Activated CD8-positive, alpha-beta memory T cell treated with anti-CD3 and anti-CD28 coated beads for 48 hours (primary cell): ENCODE measurements at regions not wholly inside any gene's neighbourhood (a gene's known extent, or its start where the extent isn't known, plus 50 kb on each side); places are given as distances from the start of the nearest gene placed in this dataset.

Source experiments
- DNase-seq, 3 experiments: peaks; one replicate each; pipeline ENCODE4 v3.0.0-alpha.2; 2020; ENCODE audit warnings: low read depth in 2 of 3, low spot score in 2 of 3

DNA sequence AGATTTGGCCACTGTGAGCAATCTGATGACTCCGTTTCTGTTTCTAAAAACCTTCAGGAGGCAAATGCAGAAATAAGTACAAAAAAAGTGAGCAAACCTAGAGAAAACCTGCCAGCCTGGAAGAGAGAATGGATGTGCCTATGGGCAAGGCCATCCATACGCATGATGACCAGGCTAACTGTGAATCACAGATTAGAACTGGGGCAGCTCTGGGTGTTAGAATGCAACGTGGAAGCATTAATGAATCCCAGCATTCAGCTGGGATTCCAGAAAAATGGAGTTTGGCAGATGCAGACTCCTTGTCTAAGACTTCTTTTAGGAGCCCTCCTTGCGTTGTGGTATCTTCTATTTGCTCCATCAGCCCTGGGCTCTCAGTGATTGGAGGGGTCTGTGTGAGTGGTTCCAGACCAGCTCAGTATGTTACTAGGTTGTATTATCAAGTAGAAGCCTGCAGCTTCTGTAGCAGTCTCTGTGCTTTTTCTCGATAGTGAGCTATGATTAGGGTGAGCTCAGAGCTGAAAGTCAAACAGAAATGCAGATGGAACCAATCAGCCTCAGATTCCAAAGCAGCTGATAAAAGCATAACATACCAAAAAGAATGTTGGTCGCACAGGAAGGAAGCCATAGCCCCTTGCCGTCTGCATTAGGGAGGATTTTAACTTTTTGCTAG is 154.0 kb downstream of the PSMG1 start:
- no peak for DNase-seq

DNA sequence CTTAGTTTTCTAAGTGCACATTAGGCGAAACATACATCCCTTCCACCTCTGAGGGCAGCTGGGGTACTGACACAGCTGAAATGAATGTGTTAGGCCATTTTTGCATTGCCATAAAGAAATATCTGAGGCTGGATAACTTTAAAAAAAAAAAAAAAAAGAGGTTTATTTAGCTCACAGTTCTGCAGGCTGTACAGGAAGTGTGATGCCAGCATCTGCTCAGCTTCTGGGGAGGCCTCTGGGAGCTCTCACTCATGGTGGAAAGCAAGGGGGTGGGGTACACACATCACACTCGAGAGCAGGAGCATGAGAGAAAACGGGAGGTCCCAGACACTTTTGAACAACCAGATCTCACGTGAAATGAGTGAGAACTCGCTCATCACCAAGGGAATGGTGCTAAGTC is 158.1 kb downstream of the PSMG1 start:
- DNase-seq, result no peak

- DNase-seq, result no peak
These were observed 158.7 kb downstream of the PSMG1 start for GRCh38 chr21:39024538-39024937.

GRCh38 chr21:39022863-39023693 is 160.2 kb downstream of the PSMG1 start:
- no peak for DNase-seq

DNA sequence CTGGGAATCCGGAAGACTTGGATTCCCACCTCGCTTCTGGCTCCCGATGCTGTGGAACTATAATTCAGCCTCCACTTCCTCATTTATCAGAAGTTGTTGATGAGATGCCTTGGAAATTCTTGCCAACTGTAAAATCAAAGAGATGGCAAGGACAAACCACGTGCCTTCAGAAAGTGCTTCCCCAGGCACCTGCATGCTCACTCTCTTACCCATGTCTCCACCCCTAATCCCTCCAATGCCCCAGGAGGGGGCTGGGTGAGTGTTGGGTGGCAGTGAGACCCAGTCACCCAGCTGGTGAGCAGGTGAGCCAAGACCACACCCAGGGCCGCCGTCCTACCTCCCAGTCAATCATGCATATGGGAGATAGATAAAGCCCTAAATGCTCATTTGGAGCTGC is 160.8 kb downstream of the PSMG1 start:
- no peak for DNase-seq

GRCh38 chr21:39022035-39022434 is 161.2 kb downstream of the PSMG1 start:
- DNase-seq, result no peak

GRCh38 chr21:39021478-39021832 is 161.8 kb downstream of the PSMG1 start:
- DNase-seq, result no peak

- DNase-seq, result no peak
These were observed 162.3 kb downstream of the PSMG1 start for GRCh38 chr21:39020751-39021477.

DNA sequence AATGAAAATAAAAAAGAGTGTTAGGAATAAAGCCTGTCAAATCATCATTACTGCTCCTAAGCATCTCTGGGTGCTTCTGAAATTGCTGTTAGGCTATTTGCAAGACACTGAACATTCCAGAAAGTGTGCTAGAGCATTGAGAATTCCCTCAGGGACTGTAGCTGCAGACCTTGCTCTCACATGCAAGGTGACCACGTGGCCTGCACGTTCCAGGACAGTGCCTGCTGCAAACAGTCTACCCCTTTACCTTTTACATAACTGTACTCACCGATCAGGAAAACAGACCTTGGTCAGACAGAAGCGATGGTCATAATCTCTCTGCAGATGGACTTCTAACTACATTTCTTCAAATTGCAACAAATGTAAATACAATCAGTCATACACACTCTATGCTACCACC is 164.5 kb downstream of the PSMG1 start:
- DNase-seq, result no peak

- no peak for DNase-seq
These were observed 166.4 kb downstream of the PSMG1 start for GRCh38 chr21:39016740-39017315.

DNA sequence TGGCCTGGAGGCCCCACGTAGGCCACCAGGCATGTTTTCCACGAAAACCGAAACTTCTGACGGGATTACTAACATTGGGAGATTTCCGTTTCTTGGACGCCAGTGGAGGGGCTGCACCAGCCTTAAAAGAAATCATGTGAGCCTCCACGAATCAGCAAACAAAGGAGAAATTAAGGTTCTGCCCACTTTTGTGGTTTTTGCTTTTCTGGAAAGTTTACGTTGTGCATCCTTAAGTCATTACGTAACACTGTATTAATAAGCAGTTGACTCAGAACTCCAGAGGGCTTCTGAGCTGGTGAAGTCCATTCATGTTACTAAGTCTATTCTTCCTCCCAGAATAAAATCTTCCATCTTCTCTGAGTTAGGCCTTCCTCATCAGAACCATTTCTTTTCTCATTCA is 168.5 kb downstream of the PSMG1 start:
- no peak for DNase-seq

DNA sequence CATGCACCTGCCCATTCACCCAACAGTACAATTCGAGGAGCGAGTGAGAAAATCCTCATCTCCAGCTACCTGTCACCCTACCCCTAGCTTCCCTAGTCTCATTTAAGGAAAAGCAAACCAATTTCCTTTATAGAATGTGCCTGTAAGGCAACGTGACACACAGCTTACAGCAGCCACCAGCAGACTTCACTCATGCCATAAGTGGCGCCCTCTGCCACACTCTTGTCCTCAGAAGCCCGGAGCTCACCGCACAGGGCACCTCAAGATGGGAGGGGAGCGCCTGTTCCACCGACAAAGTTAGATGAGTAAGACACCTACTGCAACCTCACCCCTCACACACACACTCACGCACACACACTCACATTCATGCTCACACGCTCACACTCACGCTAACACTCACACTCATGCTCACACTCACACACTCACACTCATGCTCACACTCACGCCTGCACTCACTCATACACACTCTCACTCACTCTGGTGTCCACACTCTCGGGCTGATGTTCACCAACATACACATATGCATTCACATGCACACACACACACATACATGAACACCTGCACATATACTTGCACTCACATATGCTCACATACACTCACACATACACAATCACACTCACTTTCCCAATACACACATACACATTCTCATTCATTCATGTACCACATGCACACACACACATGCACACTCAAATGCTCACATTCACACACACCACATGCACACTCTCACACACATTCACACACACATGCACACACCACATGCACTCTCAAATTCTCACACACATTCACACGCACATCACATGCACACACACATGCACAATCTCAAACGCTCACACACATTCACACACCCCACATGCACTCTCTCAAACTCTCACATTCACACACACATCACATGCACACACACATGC is 170.7 kb downstream of the PSMG1 start:
- no peak for DNase-seq

DNA sequence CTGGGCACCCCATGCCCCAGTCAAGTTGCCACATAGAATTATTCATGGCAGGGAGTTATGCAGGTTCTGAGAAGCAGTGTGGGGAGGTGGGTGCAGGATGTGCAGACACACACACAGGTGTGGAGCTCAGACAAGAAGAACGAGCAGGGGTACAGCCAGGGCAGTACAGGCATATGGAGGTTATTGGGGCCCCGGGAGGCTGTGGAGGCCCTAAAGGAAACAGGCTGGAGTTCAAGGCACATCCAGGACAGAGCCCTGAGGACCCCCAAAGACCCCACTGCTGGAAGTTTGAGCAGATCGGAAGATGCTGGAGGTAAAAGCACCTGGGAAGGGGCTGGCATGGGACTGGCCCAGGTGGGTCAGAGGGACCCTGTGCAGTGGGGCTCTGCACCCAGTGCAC is 171.3 kb downstream of the PSMG1 start:
- no peak for DNase-seq

- no peak for DNase-seq
These were observed 172.4 kb downstream of the PSMG1 start for GRCh38 chr21:39010629-39011404.

DNA sequence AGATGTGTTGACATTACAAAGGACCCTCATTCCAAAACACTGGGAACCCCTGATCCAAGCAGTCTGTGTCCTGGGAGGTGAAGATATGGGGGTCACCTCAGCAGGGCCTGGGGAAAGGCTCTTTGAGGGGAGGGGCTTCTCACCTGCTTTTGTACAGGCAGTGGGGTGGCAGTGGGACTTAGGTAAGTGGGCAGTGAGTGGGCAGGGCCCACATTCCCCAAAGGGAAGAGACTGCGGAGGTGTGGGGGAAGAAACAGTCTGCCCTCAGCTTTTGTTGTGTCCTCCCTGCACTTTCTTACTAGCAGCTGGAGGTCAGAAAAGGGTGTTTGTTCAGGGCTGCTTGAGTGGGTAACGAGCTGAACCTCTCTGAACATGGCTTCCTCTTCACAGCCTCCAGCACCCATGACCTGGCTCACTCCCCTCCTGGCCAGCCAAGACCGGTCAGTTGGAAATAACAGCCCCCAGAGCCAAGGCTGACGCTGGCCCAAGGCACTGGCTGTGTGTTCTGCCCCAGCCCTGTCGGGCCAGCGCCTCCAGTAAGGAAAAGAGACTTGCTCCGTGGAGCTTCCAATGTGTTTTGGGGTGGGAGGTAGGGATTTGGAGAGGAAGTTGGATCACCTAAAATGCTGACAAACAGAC is 173.5 kb downstream of the PSMG1 start:
- DNase-seq, result no peak

DNA sequence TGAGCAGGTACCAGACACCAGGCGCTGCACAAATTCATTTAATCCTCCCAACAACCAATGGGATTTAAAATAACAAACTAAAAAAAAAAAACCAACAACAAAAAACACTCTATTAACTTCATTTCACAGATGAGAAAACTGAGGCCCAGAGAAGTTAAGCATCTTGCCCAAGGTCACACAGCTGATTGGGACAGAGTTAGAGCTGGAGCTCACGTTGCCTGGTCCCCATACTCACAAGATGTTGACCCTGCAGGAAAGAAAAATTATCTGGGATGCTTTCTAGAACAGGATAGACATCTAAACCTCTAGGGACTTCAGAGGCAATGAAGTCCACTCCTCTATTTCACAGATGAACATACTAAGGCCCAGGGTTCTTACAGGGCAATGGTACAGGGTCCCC is 175.3 kb downstream of the PSMG1 start:
- no peak for DNase-seq

GRCh38 chr21:39007532-39007931 is 175.7 kb downstream of the PSMG1 start:
- no peak for DNase-seq

- DNase-seq, result no peak
These were observed 176.5 kb downstream of the PSMG1 start for GRCh38 chr21:39006571-39007311.

- DNase-seq, result no peak
These were observed 177.8 kb downstream of the PSMG1 start for GRCh38 chr21:39005502-39005787.
